ENCODE measurements at regions not wholly inside any gene's neighbourhood (a gene's known extent, or its start where the extent isn't known, plus 50 kb on each side); places are given as distances from the start of the nearest gene placed in this dataset.

GRCh38 chr3:82261637-82262036, 500.2 kb upstream of the GBE1 start:
- no peak overlapping the region for H3K27ac ChIP-seq
- no peaks in the 10 kb centered on the region for H3K36me3 ChIP-seq
- no peaks in the 10 kb centered on the region for H3K9me3 ChIP-seq
- no peak overlapping the region for H3K4me3 ChIP-seq
- H3K4me1 ChIP-seq = no peaks in the 10 kb centered on the region
- H3K27me3 ChIP-seq = no peaks in the 10 kb centered on the region
- no peak for DNase-seq
- TF ChIP-seq POLR2A (IDR thresholded peaks at IDR 0.05) (no peak), CTCF (IDR thresholded peaks at IDR 0.05) (no peak)

DNA sequence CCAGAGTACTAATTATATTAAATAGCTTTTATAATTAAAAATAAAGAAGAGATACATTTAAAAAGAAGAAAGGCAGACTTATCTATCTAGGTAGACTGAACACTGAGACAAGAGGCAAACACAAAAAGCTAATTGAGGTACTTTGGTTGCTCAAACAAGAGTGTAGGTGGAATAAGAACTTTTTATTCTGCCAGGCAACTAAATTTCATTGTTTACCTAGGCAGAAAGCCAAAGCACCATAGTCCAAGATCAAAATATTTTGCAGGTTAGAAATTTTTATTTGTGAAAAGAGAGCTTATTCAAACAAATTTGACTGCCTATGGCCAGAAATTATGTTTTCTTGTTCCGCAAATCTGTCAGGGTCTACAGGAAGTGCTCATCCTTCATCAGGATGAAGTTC, 499.6 kb upstream of the GBE1 start:
- H3K36me3 ChIP-seq = no peaks in the 10 kb centered on the region
- TF ChIP-seq CTCF (IDR thresholded peaks at IDR 0.05) (no peak), POLR2A (IDR thresholded peaks at IDR 0.05) (no peak)
- H3K4me1 ChIP-seq = no peaks in the 10 kb centered on the region
- no peak for DNase-seq
- H3K4me3 ChIP-seq = no peak overlapping the region
- no peak overlapping the region for H3K27ac ChIP-seq
- H3K9me3 ChIP-seq = no peaks in the 10 kb centered on the region
- no peaks in the 10 kb centered on the region for H3K27me3 ChIP-seq

DNA sequence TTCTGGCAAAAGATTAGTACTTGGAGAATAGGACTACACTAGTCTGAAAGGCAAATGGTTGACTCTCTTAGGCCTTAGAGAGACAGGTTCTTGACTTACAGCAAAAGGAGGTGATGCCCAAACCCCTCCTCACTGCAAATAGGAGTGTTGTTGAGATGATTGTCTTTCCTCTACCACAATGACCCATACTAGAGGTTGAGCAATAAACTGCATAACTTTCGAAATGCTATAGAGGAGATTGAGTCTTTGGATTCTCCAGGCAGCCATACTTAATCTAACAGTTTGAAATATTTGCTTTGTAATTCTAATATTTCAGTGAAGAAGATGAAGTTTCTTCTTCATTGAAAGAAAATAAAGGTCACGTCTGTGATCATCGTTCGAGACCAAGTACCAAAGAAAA, 498.5 kb upstream of the GBE1 start:
- Histone ChIP-seq H3K36me3 (no peaks in the 10 kb centered on the region), H3K4me3 (no peak overlapping the region), H3K9me3 (no peaks in the 10 kb centered on the region), H3K27ac (no peak overlapping the region), H3K4me1 (no peaks in the 10 kb centered on the region), H3K27me3 (no peaks in the 10 kb centered on the region)
- no peak for TF ChIP-seq POLR2A (IDR thresholded peaks at IDR 0.05)
- no peak for TF ChIP-seq CTCF (IDR thresholded peaks at IDR 0.05)
- DNase-seq = no peak

DNA sequence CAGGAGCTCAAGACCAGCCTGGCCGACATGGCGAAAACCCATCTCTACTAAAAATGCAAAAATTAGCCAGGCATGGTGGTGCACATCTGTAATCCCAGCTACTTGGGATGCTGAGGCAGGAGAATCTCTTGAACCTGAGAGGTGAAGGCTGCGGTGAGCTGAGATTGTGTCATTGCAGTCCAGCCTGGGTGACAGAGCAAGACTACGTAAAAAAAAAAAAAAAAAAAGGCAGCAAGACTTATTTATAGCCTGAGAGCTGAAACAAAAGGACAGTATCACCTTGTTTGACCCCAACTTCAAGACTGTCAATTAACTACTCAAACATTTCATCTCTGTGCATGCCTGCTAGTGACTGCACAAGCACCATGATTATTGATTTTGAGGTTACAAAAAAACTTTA, 478.9 kb upstream of the GBE1 start:
- DNase-seq = no peak
- no peak overlapping the region for H3K4me3 ChIP-seq
- H3K9me3 ChIP-seq = no peaks in the 10 kb centered on the region
- H3K36me3 ChIP-seq = no peaks in the 10 kb centered on the region
- H3K4me1 ChIP-seq = no peaks in the 10 kb centered on the region
- H3K27me3 ChIP-seq = no peaks in the 10 kb centered on the region
- TF ChIP-seq CTCF (IDR thresholded peaks at IDR 0.05) (no peak), POLR2A (IDR thresholded peaks at IDR 0.05) (no peak)
- no peak overlapping the region for H3K27ac ChIP-seq

DNA sequence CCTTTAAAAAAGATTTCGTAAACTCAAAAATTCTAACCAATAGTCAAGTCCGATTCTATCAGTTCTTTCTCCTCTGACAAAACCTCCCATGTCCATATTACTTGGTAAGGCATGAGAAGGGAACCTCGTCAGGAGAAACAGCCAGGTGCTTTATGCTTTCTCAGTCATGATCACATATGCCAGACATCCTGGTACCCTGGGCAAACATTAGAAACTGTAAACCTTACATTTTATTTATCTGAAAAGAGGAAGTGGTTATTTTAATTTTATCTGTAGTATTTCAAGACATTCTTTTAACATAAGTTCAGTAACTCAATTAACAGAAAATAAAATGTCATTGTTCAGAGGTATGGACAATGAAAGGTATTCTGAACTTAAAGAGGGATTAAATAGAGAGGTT, 474.8 kb upstream of the GBE1 start:
- Histone ChIP-seq H3K36me3 (no peaks in the 10 kb centered on the region), H3K27ac (no peak overlapping the region), H3K9me3 (no peaks in the 10 kb centered on the region), H3K27me3 (no peaks in the 10 kb centered on the region), H3K4me1 (no peaks in the 10 kb centered on the region), H3K4me3 (no peak overlapping the region)
- TF ChIP-seq CTCF (IDR thresholded peaks at IDR 0.05) (no peak), POLR2A (IDR thresholded peaks at IDR 0.05) (no peak)
- no peak for DNase-seq

- Histone ChIP-seq H3K27me3 (no peaks in the 10 kb centered on the region), H3K9me3 (peaks cover 0 to 6% (median 0%) of the 10 kb centered on the region in 4 donors), H3K36me3 (no peaks in the 10 kb centered on the region), H3K27ac (no peak overlapping the region), H3K4me3 (no peak overlapping the region), H3K4me1 (no peaks in the 10 kb centered on the region)
- TF ChIP-seq CTCF (IDR thresholded peaks at IDR 0.05) (no peak), POLR2A (IDR thresholded peaks at IDR 0.05) (no peak)
- DNase-seq = no peak
Observed at GRCh38 chr3:82229397-82229796, 468.0 kb upstream of the GBE1 start.

Measured in Peyer's patch (tissue), 4 donors.